NT2/D1 (cell line): ENCODE measurements at regions not wholly inside any gene's neighbourhood (a gene's known extent, or its start where the extent isn't known, plus 50 kb on each side); places are given as distances from the start of the nearest gene placed in this dataset.

Experiments
- DNase-seq: peaks from one replicate; pipeline ENCODE4 v3.0.0-alpha.2; 2011; ENCODE audit warnings: low read depth, low spot score
- H3K27me3 ChIP-seq: 2 replicates; pipeline ENCODE4 v1.6.0; 2011; ENCODE audit warnings: mild to moderate bottlenecking; ENCODE audit not compliant: insufficient read length, insufficient read depth
- H3K36me3 ChIP-seq: 2 replicates; pipeline ENCODE4 v1.6.1; 2011; ENCODE audit warnings: mild to moderate bottlenecking, low read length, mixed read lengths; ENCODE audit not compliant: insufficient read depth, insufficient read length
- H3K4me1 ChIP-seq: 2 replicates; pipeline ENCODE4 v1.5.1; 2011; ENCODE audit not compliant: insufficient read depth, insufficient read length
- H3K4me3 ChIP-seq: 2 replicates; pipeline ENCODE4 v1.5.1; 2011; ENCODE audit warnings: low read depth; ENCODE audit not compliant: insufficient read length
- H3K9ac ChIP-seq: 2 replicates; pipeline ENCODE4 v1.6.0; 2011; ENCODE audit warnings: low read depth; ENCODE audit not compliant: insufficient read length
- H3K9me3 ChIP-seq: 2 replicates; pipeline ENCODE4 v1.5.1; 2011; ENCODE audit warnings: mild to moderate bottlenecking, low read length; ENCODE audit not compliant: insufficient read depth
- SUZ12 ChIP-seq: IDR thresholded peaks from 2 replicates; pipeline ENCODE4 v1.6.1; 2011; ENCODE audit not compliant: insufficient read length, insufficient read depth; ENCODE audit errors: extremely low read depth
- YY1 ChIP-seq: IDR thresholded peaks from 2 replicates; pipeline ENCODE4 v1.6.1; 2011; ENCODE audit not compliant: insufficient read length, insufficient read depth
- ZNF274 ChIP-seq: IDR thresholded peaks from 2 replicates; pipeline ENCODE4 v1.6.1; 2011; ENCODE audit warnings: mild to moderate bottlenecking, low read depth, low read length

DNA sequence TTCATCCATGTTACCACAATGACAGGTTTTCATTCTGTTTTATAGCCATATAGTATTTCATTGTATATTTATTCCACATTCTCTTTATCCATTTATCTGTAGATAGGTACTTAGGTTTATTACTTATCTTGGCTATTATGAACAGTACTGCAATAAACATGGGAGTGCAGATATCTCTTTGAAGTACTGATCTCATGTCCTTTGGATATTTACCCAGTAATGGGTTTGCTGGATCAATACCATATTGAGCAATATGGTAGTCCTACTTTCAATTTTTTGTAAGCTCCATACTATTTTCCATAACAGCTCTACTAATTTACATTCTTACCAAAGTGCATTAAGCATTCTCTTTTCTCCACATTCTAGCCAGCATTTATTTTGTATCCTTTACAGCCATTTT is 235.8 kb upstream of the ALG10 start:
- TF ChIP-seq YY1 = no peak
- no peak for TF ChIP-seq ZNF274
- no peak for TF ChIP-seq SUZ12

DNA sequence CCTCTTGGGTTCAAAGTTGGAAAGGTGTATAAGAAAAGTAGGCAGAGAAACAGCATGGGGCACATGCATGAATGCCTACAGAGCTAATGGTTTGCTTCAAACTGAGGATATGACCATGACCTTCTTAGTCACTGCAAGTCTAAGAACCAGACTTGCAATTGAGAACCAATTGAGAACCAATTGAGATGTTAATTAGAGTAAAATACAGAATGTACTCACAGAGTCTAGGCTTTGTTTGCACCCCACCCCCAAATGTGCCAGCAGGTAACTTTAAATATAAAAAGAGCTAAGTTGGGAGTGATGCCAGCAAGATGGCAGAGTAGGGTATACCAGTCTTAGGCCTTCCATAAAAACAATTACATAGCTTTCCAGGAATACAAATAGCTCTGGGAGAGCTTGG is 227.3 kb upstream of the ALG10 start:
- TF ChIP-seq YY1 (no peak), SUZ12 (no peak), ZNF274 (no peak)
- peak; percentile 79 for DNase-seq
- H3K4me3 ChIP-seq = no peak overlapping the region

More for the DNA sequence above, 235.8 kb upstream of the ALG10 start:
- no peak for DNase-seq
- H3K4me3 ChIP-seq = no peak overlapping the region
- no peaks in the 10 kb centered on the region for H3K27me3 ChIP-seq
- no peaks in the 10 kb centered on the region for H3K36me3 ChIP-seq
- no peak overlapping the region for H3K9ac ChIP-seq
- peaks cover 8% of the 10 kb centered on the region; the same call in 1 of the 2 replicates for H3K9me3 ChIP-seq
- no peaks in the 10 kb centered on the region for H3K4me1 ChIP-seq

GRCh38 chr12:33795536-33795935 is 226.8 kb upstream of the ALG10 start:
- H3K4me1 ChIP-seq = peaks cover 3% of the 10 kb centered on the region
- H3K27me3 ChIP-seq = no peaks in the 10 kb centered on the region
- TF ChIP-seq YY1 (no peak), ZNF274 (no peak), SUZ12 (no peak)
- H3K9me3 ChIP-seq = no peaks in the 10 kb centered on the region
- no peak for DNase-seq
- no peak overlapping the region for H3K9ac ChIP-seq
- H3K36me3 ChIP-seq = no peaks in the 10 kb centered on the region
- no peak overlapping the region for H3K4me3 ChIP-seq

More for the DNA sequence above, 227.3 kb upstream of the ALG10 start:
- no peaks in the 10 kb centered on the region for H3K36me3 ChIP-seq
- peaks cover 3% of the 10 kb centered on the region for H3K4me1 ChIP-seq
- no peaks in the 10 kb centered on the region for H3K27me3 ChIP-seq
- peaks cover 1% of the 10 kb centered on the region; the same call in 1 of the 2 replicates for H3K9me3 ChIP-seq
- no peak overlapping the region for H3K9ac ChIP-seq

- Histone ChIP-seq H3K4me3 (no peak overlapping the region), H3K9me3 (no peaks in the 10 kb centered on the region; the same call in 1 of the 2 replicates), H3K27me3 (no peaks in the 10 kb centered on the region), H3K36me3 (no peaks in the 10 kb centered on the region), H3K9ac (no peak overlapping the region), H3K4me1 (no peaks in the 10 kb centered on the region)
- no peak for DNase-seq
- TF ChIP-seq SUZ12 (no peak), YY1 (no peak), ZNF274 (no peak)
Observed at GRCh38 chr12:33813536-33813935, 208.8 kb upstream of the ALG10 start.

DNA sequence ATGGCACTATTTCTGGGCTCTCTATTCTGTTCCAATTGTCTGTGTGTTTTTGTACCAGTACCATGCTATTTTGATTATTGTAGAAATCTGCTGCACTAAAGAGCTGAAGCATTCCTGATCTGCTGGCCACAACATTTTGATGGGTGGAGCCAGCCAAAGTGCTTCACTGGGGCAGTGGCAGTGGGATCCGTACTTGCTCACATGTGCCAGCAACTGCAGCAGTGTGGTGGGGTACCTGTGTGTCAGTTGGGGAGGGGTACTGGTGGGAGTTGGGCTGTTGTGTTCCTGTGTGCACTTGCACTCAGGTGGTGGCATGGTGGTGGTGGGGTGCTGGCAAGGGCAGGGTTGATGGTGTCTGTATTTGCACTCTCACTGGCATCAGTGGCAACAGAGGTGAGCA is 204.6 kb upstream of the ALG10 start:
- DNase-seq = no peak
- no peaks in the 10 kb centered on the region for H3K27me3 ChIP-seq
- H3K4me1 ChIP-seq = no peaks in the 10 kb centered on the region

GRCh38 chr12:33818313-33818712 is 204.0 kb upstream of the ALG10 start:
- Histone ChIP-seq H3K9ac (no peak overlapping the region), H3K4me1 (no peaks in the 10 kb centered on the region), H3K27me3 (no peaks in the 10 kb centered on the region), H3K9me3 (no peaks in the 10 kb centered on the region; the same call in none of the 2 replicates), H3K36me3 (no peaks in the 10 kb centered on the region), H3K4me3 (no peak overlapping the region)
- no peak for DNase-seq
- no peak for TF ChIP-seq SUZ12
- TF ChIP-seq ZNF274 = no peak
- TF ChIP-seq YY1 = no peak

More for the DNA sequence above, 204.6 kb upstream of the ALG10 start:
- Histone ChIP-seq H3K4me3 (no peak overlapping the region), H3K9ac (no peak overlapping the region), H3K36me3 (no peaks in the 10 kb centered on the region), H3K9me3 (no peaks in the 10 kb centered on the region; the same call in none of the 2 replicates)
- TF ChIP-seq SUZ12 = no peak
- no peak for TF ChIP-seq ZNF274
- TF ChIP-seq YY1 = no peak

GRCh38 chr12:33825442-33825841 is 196.9 kb upstream of the ALG10 start:
- no peaks in the 10 kb centered on the region for H3K27me3 ChIP-seq
- TF ChIP-seq ZNF274 (no peak), SUZ12 (no peak), YY1 (no peak)
- H3K36me3 ChIP-seq = no peaks in the 10 kb centered on the region
- no peak for DNase-seq
- no peaks in the 10 kb centered on the region; the same call in 1 of the 2 replicates for H3K9me3 ChIP-seq
- no peak overlapping the region for H3K4me3 ChIP-seq
- H3K9ac ChIP-seq = no peak overlapping the region
- no peaks in the 10 kb centered on the region for H3K4me1 ChIP-seq
